GM12878 (cell line): ENCODE measurements at regions not wholly inside any gene's neighbourhood (a gene's known extent, or its start where the extent isn't known, plus 50 kb on each side); places are given as distances from the start of the nearest gene placed in this dataset.

Experiments
- ATAC-seq: fragments of 200-7000 bp; cut with Tn5 transposase; 3 replicates; pipeline ENCODE4 v1.9.1; 2020; ENCODE audit warnings: mild to moderate bottlenecking, moderate library complexity
- BruUV-seq: library from RNA; stranded (reverse); fragments of 400-500 nt; replicated peaks from 2 replicates; lab custom pipeline; 2021; lab: Mats Ljungman, UMichigan
- CTCF ChIA-PET: fragments of 300-600 bp; sonication (Branson Sonifier 250); formaldehyde crosslinking; extraction: SDS; loops from one replicate; lab custom pipeline; 2021; ENCODE audit warnings: inconsistent platforms; lab: Yijun Ruan, JAX
- POLR2A ChIA-PET: fragments of 350-600 bp; formaldehyde crosslinking; extraction: SDS; loops from one replicate; lab custom pipeline; 2021; ENCODE audit warnings: inconsistent platforms; lab: Charles Lee
- RAD21 ChIA-PET: fragments of 300-600 bp; sonication (Branson Sonifier 250); formaldehyde crosslinking; loops from one replicate; lab custom pipeline; 2023; ENCODE audit warnings: antibody characterized with exemption; ENCODE audit not compliant: unreplicated experiment; lab: Charles Lee
- SMC1A ChIA-PET: fragments of 300-600 bp; sonication (Branson Sonifier 250); formaldehyde crosslinking; loops from one replicate; lab custom pipeline; 2023; ENCODE audit not compliant: unreplicated experiment, uncharacterized antibody; lab: Charles Lee
- DNase-seq: peaks from one replicate; pipeline ENCODE4 v3.0.0-alpha.2; 2011; ENCODE audit warnings: low read depth, low spot score
- FAIRE-seq: peaks from 3 replicates; lab custom pipeline; 2011; peaks lifted over from hg19 to GRCh38; lab: Jason Lieb, UNC
- H2AFZ ChIP-seq: 2 replicates; pipeline ENCODE4 v1.6.0; 2011; ENCODE audit warnings: low read depth, low read length, control low read depth; ENCODE audit not compliant: control insufficient read depth
- H3K27ac ChIP-seq: 2 replicates; pipeline ENCODE4 v1.5.1; 2011; ENCODE audit warnings: control low read depth; ENCODE audit not compliant: control insufficient read depth, insufficient read depth
- H3K27me3 ChIP-seq, 2 experiments: replicated peaks in 1 of 2; 2 replicates each; pipeline versions ENCODE4 v1.6.0 to v1.6.1; 2011; ENCODE audit warnings: low read length in 1 of 2; ENCODE audit not compliant: control insufficient read depth in 2 of 2, insufficient read depth in 2 of 2
- H3K36me3 ChIP-seq, 2 experiments: 2 replicates each; pipeline ENCODE4 v1.5.1; 2011; ENCODE audit warnings: low read length in 1 of 2; ENCODE audit not compliant: control insufficient read depth in 2 of 2, insufficient read depth in 2 of 2
- H3K4me1 ChIP-seq: 2 replicates; pipeline ENCODE4 v1.6.1; 2011; ENCODE audit warnings: mild to moderate bottlenecking, low read length, moderate library complexity, mixed read lengths; ENCODE audit not compliant: control insufficient read depth, insufficient read depth
- H3K4me2 ChIP-seq: 2 replicates; pipeline ENCODE4 v1.6.0; 2011; ENCODE audit warnings: control low read depth; ENCODE audit not compliant: control insufficient read depth, insufficient read depth
- H3K4me3 ChIP-seq: fragments of 200-600 bp; sonication (generic); 2 replicates; pipeline ENCODE4 v1.5.1; 2016
- H3K79me2 ChIP-seq: 2 replicates; pipeline ENCODE4 v1.6.0; 2011; ENCODE audit warnings: low read length; ENCODE audit not compliant: control insufficient read depth, insufficient read depth
- H3K9ac ChIP-seq: 2 replicates; pipeline ENCODE4 v1.8.0; 2011; ENCODE audit warnings: low read length, control low read depth, mixed read lengths; ENCODE audit not compliant: control insufficient read depth, insufficient read depth
- H3K9me3 ChIP-seq: replicated peaks from 3 replicates; pipeline ENCODE4 v1.5.1; 2011; ENCODE audit warnings: mild to moderate bottlenecking, low read length; ENCODE audit not compliant: control insufficient read depth, insufficient read depth
- H4K20me1 ChIP-seq: 2 replicates; pipeline ENCODE4 v1.6.0; 2011; ENCODE audit not compliant: control insufficient read depth, insufficient read depth
- ASH2L ChIP-seq: fragments of 300-600, 200-600 bp; sonication (generic); IDR thresholded peaks from 2 replicates; pipeline ENCODE4 v1.6.1; 2017; ENCODE audit warnings: low read depth, mild to moderate bottlenecking, borderline replicate concordance
- ATF2 ChIP-seq: IDR thresholded peaks from 2 replicates; pipeline ENCODE4 v1.6.1; 2012; ENCODE audit warnings: low read length, inconsistent platforms
- BMI1 ChIP-seq: fragments of 450-650 bp; IDR thresholded peaks from 2 replicates; pipeline ENCODE4 v1.6.1; 2016; ENCODE audit warnings: mild to moderate bottlenecking, moderate library complexity, borderline replicate concordance
- CHD1 ChIP-seq: IDR thresholded peaks from 2 replicates; pipeline ENCODE4 v1.6.1; 2012; ENCODE audit warnings: low read depth, low read length, improper control_type of control experiment
- E2F8 ChIP-seq: fragments of 450-650 bp; IDR thresholded peaks from 2 replicates; pipeline ENCODE4 v1.6.1; 2018; ENCODE audit warnings: mild to moderate bottlenecking, low read depth, moderate library complexity; ENCODE audit not compliant: partially characterized antibody
- NFXL1 ChIP-seq: fragments of 450-650 bp; IDR thresholded peaks from 2 replicates; pipeline ENCODE4 v1.6.1; 2017; ENCODE audit warnings: antibody characterized with exemption, mild to moderate bottlenecking, borderline replicate concordance
- NR2C1 ChIP-seq: fragments of 450-650 bp; IDR thresholded peaks from 2 replicates; pipeline ENCODE4 v1.6.1; 2017; ENCODE audit warnings: antibody characterized with exemption, mild to moderate bottlenecking, moderate library complexity
- POLR2AphosphoS5 ChIP-seq: IDR thresholded peaks from 2 replicates; pipeline ENCODE4 v1.6.1; 2011; ENCODE audit warnings: mild to moderate bottlenecking, low read length, inconsistent platforms
- RCOR1 ChIP-seq: conservative IDR thresholded peaks from 2 replicates; pipeline ENCODE4 v1.6.1; 2012; ENCODE audit warnings: low read depth, low read length, improper control_type of control experiment
- REST ChIP-seq: IDR thresholded peaks from 2 replicates; pipeline ENCODE4 v1.6.1; 2012; ENCODE audit warnings: mild to moderate bottlenecking, low read depth, low read length
- SP1 ChIP-seq: IDR thresholded peaks from one replicate; pipeline ENCODE4 v1.6.1; 2011; ENCODE audit warnings: low read depth, low read length
- ZNF384 ChIP-seq: IDR thresholded peaks from 2 replicates; pipeline ENCODE4 v1.6.1; 2012; ENCODE audit warnings: low read depth, mild to moderate bottlenecking, low read length, improper control_type of control experiment, borderline replicate concordance
- WGBS: methylation state at CpG from one replicate; pipeline ENCODE4 v1.1.6; 2016; ENCODE audit warnings: low lambda C conversion rate; ENCODE audit not compliant: insufficient replicate concordance, insufficient coverage; ENCODE audit errors: missing lambda C conversion rate; 5-methylcytosine and 5-hydroxymethylcytosine counted together
- in situ Hi-C: fragments of 300-500 bp; cut with MboI; formaldehyde crosslinking; loops from 9 replicates; pipeline ENCODE4 v1.14.3; 2018; ENCODE audit warnings: mixed read lengths
- intact Hi-C: fragments of 100-400 bp; cut with micrococcal nuclease; formaldehyde crosslinking; loops from one replicate; pipeline ENCODE4 v1.14.2; 2022; ENCODE audit not compliant: unreplicated experiment

- no peak for ATAC-seq
- WGBS, result 58% methylated on average over 1 of the region's 1 CpG
- Histone ChIP-seq H3K36me3 (no peaks in the 10 kb centered on the region), H3K4me1 (no peaks in the 10 kb centered on the region), H3K4me2 (no peak overlapping the region), H3K9me3 (no peaks in the 10 kb centered on the region; the same call in 2 of the 3 replicates), H3K4me3 (no peak overlapping the region), H3K27me3 (no peaks in the 10 kb centered on the region; a peak in 1 of 4 replicates), H4K20me1 (no peaks in the 10 kb centered on the region), H3K79me2 (no peaks in the 10 kb centered on the region), H2AFZ (no peak overlapping the region), H3K27ac (no peak overlapping the region), H3K9ac (no peak overlapping the region)
- in situ Hi-C loops (no loop called here), intact Hi-C loops (no loop called here)
- TF ChIP-seq ZNF384 (no peak), ASH2L (no peak), REST (no peak)
- ChIA-PET SMC1A (no interaction called here), CTCF (no interaction called here), POLR2A (no interaction called here), RAD21 (no interaction called here)
- no TSS peak for BruUV-seq
- no peak for DNase-seq
- no peak for FAIRE-seq
Observed at GRCh38 chr3:40704224-40704623, 179.5 kb downstream of the ZNF621 start.

- H3K27ac ChIP-seq, result no peak overlapping the region
- H3K9me3 ChIP-seq, result no peaks in the 10 kb centered on the region; the same call in 2 of the 3 replicates
- no peak overlapping the region for H3K4me2 ChIP-seq
- no peaks in the 10 kb centered on the region for H3K79me2 ChIP-seq
- SMC1A ChIA-PET, result no interaction called here
- intact Hi-C loops (no loop called here), in situ Hi-C loops (no loop called here)
- H2AFZ ChIP-seq, result no peak overlapping the region
- H3K4me3 ChIP-seq, result no peak overlapping the region
- no peaks in the 10 kb centered on the region for H4K20me1 ChIP-seq
- POLR2A ChIA-PET, result no interaction called here
- CTCF ChIA-PET, result no interaction called here
- ATAC-seq (no peak), DNase-seq (no peak), FAIRE-seq (no peak)
- H3K9ac ChIP-seq, result no peak overlapping the region
- RAD21 ChIA-PET, result no interaction called here
- no peaks in the 10 kb centered on the region; a peak in 1 of 4 replicates for H3K27me3 ChIP-seq
- H3K36me3 ChIP-seq, result no peaks in the 10 kb centered on the region
- H3K4me1 ChIP-seq, result no peaks in the 10 kb centered on the region
- BruUV-seq, result no TSS peak
- TF ChIP-seq SP1, result no peak
- TF ChIP-seq E2F8, result no peak
- TF ChIP-seq NR2C1, result no peak
- no peak for TF ChIP-seq BMI1
- no peak for TF ChIP-seq POLR2AphosphoS5
- TF ChIP-seq NFXL1, result no peak
- no peak for TF ChIP-seq CHD1
- TF ChIP-seq ATF2, result no peak
- no peak for TF ChIP-seq RCOR1
Observed at GRCh38 chr3:40705663-40706062, 180.9 kb downstream of the ZNF621 start.
